HepG2 (cell line): ENCODE measurements at regions not wholly inside any gene's neighbourhood (a gene's known extent, or its start where the extent isn't known, plus 50 kb on each side); places are given as distances from the start of the nearest gene placed in this dataset.
"Not testable (repeated sequence)": the region's sequence is repeated elsewhere in the genome, so short reads cannot be mapped to it uniquely, and the experiment has no call there.

Source experiments
- EZH2 ChIP-seq: conservative IDR thresholded peaks from 2 replicates; pipeline ENCODE4 v1.6.1; 2012; ENCODE audit warnings: mild to moderate bottlenecking, low read depth, low read length, moderate library complexity
- JUNB ChIP-seq: sonication (generic); formaldehyde crosslinking; IDR thresholded peaks from 2 replicates; pipeline ENCODE4 v1.8.0; 2022; ENCODE audit warnings: missing genetic modification reagents, mild to moderate bottlenecking, borderline replicate concordance
- KDM4B ChIP-seq: sonication (generic); formaldehyde crosslinking; IDR thresholded peaks from 2 replicates; pipeline ENCODE4 v1.4.0; 2020; ENCODE audit warnings: missing genetic modification reagents
- MTA1 ChIP-seq: sonication (generic); formaldehyde crosslinking; IDR thresholded peaks from 2 replicates; pipeline ENCODE4 v1.4.0; 2020; ENCODE audit warnings: missing genetic modification reagents, mild to moderate bottlenecking, borderline replicate concordance
- PHF8 ChIP-seq: sonication (generic); formaldehyde crosslinking; IDR thresholded peaks from 2 replicates; pipeline ENCODE4 v1.5.0; 2020; ENCODE audit warnings: missing genetic modification reagents
- RXRA ChIP-seq: sonication (generic); formaldehyde crosslinking; IDR thresholded peaks from 2 replicates; pipeline ENCODE4 v1.5.1; 2020; ENCODE audit warnings: missing genetic modification reagents
- TEAD2 ChIP-seq: sonication (generic); formaldehyde crosslinking; IDR thresholded peaks from 2 replicates; pipeline ENCODE4 v1.9.0; 2021; ENCODE audit warnings: missing genetic modification reagents
- ZNF232 ChIP-seq: sonication (generic); formaldehyde crosslinking; IDR thresholded peaks from 2 replicates; pipeline ENCODE4 v1.4.0; 2020; ENCODE audit warnings: missing genetic modification reagents, borderline replicate concordance
- ZNF274 ChIP-seq: sonication (generic); formaldehyde crosslinking; IDR thresholded peaks from 2 replicates; pipeline ENCODE4 v1.5.1; 2020; ENCODE audit warnings: mild to moderate bottlenecking, missing genetic modification reagents
- ZNF569 ChIP-seq: sonication (generic); formaldehyde crosslinking; IDR thresholded peaks from 2 replicates; pipeline ENCODE4 v1.5.0; 2020; ENCODE audit warnings: mild to moderate bottlenecking, missing genetic modification reagents, moderate library complexity, borderline replicate concordance
- TF ChIP-seq, protein P1 (sequence below): sonication (generic); formaldehyde crosslinking; IDR thresholded peaks from 2 replicates; pipeline ENCODE4 v1.5.0; 2020; ENCODE audit warnings: mild to moderate bottlenecking, missing genetic modification reagents, moderate library complexity
- TF ChIP-seq, protein P2 (sequence below): IDR thresholded peaks from 2 replicates; pipeline ENCODE4 v1.6.1; 2016; ENCODE audit warnings: low read depth, control low read depth
- TF ChIP-seq, protein P3 (sequence below): sonication (generic); formaldehyde crosslinking; IDR thresholded peaks from 2 replicates; pipeline ENCODE4 v1.4.0; 2020; ENCODE audit warnings: mild to moderate bottlenecking, missing genetic modification reagents
- TF ChIP-seq, protein P4 (sequence below): IDR thresholded peaks from 2 replicates; pipeline ENCODE4 v1.6.1; 2016; ENCODE audit warnings: mild to moderate bottlenecking

DNA sequence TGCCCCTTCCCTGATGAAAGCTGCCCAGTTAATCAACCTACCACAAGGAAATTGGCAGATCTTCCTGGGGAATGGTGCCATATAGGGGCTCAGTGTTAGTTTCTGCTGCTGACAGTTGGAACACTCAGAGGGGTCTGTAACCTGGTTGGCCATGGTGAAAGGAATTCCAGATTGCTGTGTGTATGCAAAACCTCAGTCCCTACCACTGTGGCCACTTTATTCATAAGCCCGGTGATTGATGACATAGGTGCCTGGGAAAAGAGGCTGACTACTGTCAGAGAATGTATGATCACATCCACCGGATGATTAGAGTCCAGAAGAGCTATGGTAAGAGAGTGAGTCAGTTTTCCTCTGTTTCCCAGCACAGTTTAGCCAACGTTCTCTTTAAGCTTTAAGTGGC is 363.9 kb upstream of the NPAP1 start:
- not testable (repeated sequence) for TF ChIP-seq MTA1 (CRISPR knock-in tag); RXRA; KDM4B (CRISPR knock-in tag); ZNF274 (CRISPR knock-in tag); PHF8 (CRISPR knock-in tag); ZNF232 (CRISPR knock-in tag); ZNF569 (CRISPR knock-in tag); TEAD2; EZH2; JUNB (CRISPR knock-in tag)
- TF ChIP-seq, protein P1, sequence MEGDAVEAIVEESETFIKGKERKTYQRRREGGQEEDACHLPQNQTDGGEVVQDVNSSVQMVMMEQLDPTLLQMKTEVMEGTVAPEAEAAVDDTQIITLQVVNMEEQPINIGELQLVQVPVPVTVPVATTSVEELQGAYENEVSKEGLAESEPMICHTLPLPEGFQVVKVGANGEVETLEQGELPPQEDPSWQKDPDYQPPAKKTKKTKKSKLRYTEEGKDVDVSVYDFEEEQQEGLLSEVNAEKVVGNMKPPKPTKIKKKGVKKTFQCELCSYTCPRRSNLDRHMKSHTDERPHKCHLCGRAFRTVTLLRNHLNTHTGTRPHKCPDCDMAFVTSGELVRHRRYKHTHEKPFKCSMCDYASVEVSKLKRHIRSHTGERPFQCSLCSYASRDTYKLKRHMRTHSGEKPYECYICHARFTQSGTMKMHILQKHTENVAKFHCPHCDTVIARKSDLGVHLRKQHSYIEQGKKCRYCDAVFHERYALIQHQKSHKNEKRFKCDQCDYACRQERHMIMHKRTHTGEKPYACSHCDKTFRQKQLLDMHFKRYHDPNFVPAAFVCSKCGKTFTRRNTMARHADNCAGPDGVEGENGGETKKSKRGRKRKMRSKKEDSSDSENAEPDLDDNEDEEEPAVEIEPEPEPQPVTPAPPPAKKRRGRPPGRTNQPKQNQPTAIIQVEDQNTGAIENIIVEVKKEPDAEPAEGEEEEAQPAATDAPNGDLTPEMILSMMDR (CRISPR knock-in tag), result not testable (repeated sequence)
- TF ChIP-seq, protein P2, sequence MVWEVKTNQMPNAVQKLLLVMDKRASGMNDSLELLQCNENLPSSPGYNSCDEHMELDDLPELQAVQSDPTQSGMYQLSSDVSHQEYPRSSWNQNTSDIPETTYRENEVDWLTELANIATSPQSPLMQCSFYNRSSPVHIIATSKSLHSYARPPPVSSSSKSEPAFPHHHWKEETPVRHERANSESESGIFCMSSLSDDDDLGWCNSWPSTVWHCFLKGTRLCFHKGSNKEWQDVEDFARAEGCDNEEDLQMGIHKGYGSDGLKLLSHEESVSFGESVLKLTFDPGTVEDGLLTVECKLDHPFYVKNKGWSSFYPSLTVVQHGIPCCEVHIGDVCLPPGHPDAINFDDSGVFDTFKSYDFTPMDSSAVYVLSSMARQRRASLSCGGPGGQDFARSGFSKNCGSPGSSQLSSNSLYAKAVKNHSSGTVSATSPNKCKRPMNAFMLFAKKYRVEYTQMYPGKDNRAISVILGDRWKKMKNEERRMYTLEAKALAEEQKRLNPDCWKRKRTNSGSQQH (CRISPR knock-in tag), result not testable (repeated sequence)
- TF ChIP-seq, protein P3, sequence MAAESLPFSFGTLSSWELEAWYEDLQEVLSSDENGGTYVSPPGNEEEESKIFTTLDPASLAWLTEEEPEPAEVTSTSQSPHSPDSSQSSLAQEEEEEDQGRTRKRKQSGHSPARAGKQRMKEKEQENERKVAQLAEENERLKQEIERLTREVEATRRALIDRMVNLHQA (CRISPR knock-in tag), result not testable (repeated sequence)
- TF ChIP-seq, protein P4, sequence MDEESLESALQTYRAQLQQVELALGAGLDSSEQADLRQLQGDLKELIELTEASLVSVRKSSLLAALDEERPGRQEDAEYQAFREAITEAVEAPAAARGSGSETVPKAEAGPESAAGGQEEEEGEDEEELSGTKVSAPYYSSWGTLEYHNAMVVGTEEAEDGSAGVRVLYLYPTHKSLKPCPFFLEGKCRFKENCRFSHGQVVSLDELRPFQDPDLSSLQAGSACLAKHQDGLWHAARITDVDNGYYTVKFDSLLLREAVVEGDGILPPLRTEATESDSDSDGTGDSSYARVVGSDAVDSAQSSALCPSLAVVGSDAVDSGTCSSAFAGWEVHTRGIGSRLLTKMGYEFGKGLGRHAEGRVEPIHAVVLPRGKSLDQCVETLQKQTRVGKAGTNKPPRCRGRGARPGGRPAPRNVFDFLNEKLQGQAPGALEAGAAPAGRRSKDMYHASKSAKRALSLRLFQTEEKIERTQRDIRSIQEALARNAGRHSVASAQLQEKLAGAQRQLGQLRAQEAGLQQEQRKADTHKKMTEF (CRISPR knock-in tag), result not testable (repeated sequence)
